Activated CD4-positive, alpha-beta T cell treated with anti-CD3 and anti-CD28 coated beads, Interleukin-10, Interleukin-2, amounts not matched to agents 100 ng/mL and 50 ng/mL, durations not matched to agents 16 hours and 8 hours (primary cell): ENCODE measurements at regions not wholly inside any gene's neighbourhood (a gene's known extent, or its start where the extent isn't known, plus 50 kb on each side); places are given as distances from the start of the nearest gene placed in this dataset.

Experiments used
- DNase-seq: peaks from one replicate; pipeline ENCODE4 v3.0.0-alpha.2; 2020

DNA sequence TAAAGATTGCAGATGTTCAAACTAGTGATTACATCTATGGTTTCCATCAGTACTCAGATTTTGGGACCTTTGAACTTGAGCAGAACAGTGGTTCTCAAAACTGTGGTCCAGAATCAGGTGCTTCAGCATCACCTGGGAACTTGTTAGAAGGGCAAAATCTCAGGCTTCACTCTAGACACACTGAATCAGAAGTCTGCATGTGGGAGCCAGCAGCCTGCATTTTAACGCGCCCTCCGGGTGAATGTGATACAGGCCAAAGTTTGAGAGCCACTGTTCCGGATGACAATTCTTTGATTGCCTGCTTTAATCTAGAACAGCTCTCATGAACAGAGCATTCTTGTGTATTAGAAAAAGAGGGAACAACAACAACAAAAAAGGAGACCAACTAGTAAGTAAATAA is 261.7 kb downstream of the GPD2 start:
- no peak for DNase-seq

DNA sequence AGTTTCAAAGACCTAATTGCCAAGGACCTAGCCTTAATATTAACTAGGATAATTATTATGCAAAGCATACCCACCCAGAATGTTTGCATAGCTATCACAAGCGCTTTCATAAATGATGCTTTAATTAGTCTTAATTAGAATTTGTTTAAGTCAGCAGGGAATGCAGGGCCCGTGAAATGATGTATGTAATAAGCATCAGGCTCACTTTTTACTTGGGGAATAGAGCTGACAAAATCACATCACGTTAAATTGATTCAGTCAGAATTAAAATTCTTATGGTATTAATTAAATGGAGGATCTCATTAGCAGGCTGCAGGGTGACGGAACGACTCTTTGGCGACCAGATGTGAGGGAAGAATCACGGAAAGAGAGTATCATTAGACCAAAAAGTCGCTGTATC is 264.5 kb downstream of the GPD2 start:
- no peak for DNase-seq

DNA sequence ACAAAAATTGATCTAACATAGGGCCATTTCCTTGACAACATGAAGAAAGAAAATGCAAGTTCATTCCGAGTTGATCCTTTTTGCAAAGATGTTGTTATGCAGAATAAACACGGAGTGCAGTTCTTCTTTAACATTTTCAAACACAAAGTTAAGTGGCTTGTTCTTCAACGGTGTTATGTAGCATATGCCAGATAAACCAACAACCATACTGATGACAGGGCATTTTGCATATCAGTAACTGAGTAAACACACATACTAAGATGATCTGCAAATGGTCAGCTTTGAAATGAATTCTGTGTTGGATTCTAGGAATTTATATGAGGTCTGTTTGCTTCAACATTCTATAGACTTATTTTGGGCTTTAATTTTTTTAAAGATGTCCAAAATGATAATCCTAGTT is 266.4 kb downstream of the GPD2 start:
- DNase-seq = no peak

DNA sequence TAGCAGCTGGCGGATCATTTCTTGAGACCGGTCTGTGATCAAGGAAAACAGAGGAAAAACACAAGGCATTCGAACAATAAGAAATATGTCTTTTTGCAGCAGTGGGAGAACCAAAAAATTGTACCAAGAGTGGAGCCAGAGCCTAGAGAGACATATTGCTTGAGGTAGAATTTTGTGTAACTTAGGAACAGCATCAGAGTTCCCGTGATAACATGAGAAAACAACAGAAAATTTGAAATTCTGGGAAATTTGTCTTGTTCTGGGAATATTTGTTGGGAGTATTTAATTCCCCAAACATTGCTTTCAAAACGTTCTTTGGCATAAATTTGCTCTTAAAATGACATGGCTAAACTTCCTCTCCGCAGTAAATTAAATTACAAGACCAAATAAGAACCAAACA is 267.5 kb downstream of the GPD2 start:
- DNase-seq = no peak

- no peak for DNase-seq
Observed at GRCh38 chr2:156704132-156704531, 268.0 kb downstream of the GPD2 start.

DNA sequence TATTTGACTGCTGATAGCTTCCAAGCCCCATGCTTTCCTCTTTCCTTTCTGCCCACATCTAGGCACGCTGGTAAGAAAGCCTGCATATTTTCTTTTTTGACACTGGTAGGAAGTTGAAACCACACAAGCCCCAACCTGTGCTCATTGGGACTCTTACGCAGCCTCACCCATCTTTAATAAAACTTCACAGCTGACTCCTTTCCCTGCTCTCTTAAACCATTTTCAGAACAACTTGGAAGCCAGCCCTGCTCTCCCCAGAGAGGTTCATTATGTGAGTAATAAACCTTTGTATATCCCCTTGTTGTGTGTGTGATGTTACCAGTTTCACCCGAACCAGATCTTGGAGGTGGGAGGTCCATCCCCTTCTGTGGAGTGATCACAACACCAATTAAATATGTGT is 268.4 kb downstream of the GPD2 start:
- no peak for DNase-seq

- no peak for DNase-seq
Observed at GRCh38 chr2:156706576-156706975, 270.4 kb downstream of the GPD2 start.

GRCh38 chr2:156708051-156708450 is 271.9 kb downstream of the GPD2 start:
- DNase-seq = no peak

GRCh38 chr2:156709091-156709490 is 272.9 kb downstream of the GPD2 start:
- no peak for DNase-seq

DNA sequence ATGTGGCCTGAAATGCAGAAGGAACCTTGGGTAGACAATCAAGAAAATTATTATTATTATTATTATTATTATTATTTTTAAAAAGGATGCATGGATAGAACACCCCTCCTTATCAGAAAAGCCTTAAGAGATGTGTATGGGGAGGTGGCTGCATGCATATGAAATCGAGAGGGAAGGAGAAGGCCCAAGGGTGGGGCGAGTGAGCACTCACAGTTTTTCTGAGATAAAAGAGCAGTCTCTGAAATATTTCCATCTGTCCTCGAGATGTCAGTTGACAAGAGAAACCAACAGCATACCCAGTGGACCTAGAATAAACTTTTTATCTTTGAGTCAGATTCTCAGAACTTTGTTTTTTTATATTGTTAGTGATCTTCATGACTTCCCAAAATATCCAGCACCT is 282.9 kb downstream of the GPD2 start:
- DNase-seq = no peak

DNA sequence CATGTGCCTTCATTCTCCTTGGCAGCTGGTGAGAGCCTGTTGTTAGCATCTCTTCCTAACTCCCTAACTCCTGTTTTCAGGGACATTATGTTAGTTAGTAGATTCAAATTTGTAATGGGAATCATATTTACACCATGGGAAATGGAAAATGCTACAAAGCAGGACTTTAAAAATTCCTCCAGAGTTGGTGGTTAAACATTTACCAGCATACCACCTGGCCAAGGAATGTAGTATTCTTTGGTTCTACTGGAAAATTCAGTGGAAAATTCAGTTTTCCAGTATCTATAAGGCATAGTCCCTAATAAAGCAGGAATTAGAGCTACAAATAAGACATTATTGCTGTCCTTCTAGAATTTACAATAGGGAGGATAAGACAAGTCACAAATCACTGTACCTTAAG is 291.7 kb downstream of the GPD2 start:
- no peak for DNase-seq

GRCh38 chr2:156728328-156728727 is 292.1 kb downstream of the GPD2 start:
- DNase-seq = no peak

- DNase-seq = no peak
Observed at GRCh38 chr2:156731506-156731905, 295.3 kb downstream of the GPD2 start.

- DNase-seq = no peak
Observed at GRCh38 chr2:156736950-156737349, 300.8 kb downstream of the GPD2 start.

GRCh38 chr2:156739301-156739700 is 303.1 kb downstream of the GPD2 start:
- no peak for DNase-seq

DNA sequence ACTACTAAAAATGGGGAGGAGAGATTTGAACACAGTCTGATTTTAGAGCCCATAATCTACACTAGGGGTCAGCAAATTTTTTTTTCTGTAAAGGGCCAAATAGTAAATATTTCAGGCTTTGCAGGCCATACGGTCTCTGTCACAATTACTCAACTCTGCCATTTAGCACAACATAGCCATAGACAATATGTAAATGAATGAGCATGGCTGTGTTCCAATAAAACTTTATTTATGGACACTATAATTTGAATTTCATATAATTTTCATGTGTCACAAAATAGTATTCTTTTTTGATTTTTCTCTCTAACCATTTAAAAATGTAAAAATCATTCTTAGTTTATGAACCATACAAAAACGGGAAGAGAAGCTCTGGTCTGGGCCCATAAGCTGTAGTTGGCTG is 309.4 kb downstream of the GPD2 start:
- no peak for DNase-seq

GRCh38 chr2:156748221-156748620 is 312.0 kb downstream of the GPD2 start:
- no peak for DNase-seq

DNA sequence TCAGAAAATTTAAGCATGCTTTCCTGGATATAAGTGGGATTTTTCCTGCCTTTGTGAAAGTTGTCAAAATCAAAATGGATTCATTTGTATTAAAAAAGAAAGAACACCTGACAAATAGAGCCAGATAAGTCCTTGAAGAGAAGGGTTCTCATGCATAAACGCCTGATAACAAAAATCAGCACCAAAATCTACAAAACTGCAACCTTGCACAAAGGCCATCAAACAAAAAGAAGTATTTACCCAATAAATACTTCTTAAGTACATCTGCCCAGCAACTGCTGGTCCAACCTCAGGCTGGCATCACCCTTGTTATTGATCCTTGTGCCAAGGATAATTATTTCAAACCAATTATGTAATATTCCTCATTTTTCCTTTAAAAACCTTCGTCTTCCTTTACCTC is 315.9 kb downstream of the GPD2 start:
- no peak for DNase-seq

- no peak for DNase-seq
Observed at GRCh38 chr2:156753766-156754165, 317.6 kb downstream of the GPD2 start.

GRCh38 chr2:156756516-156756915 is 320.3 kb downstream of the GPD2 start:
- no peak for DNase-seq

DNA sequence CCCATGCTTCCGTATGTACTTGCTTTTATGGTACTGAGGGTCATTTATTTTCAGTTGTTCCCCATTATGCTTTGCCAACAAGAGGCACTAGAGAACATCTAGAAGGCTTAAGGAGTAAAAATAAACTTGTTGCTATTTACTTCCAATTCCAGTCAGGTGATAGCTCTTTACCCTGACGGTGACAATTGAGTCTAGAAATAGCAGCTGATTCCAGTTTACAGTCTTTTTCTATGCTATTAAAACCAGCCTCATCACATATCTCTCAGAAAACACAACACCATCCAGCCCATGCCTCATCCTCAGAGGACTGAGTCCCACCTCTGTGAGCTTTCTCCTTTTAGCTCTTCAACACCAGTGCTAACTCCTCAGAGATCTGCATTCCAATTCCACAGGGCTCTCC is 327.0 kb downstream of the GPD2 start:
- no peak for DNase-seq

DNA sequence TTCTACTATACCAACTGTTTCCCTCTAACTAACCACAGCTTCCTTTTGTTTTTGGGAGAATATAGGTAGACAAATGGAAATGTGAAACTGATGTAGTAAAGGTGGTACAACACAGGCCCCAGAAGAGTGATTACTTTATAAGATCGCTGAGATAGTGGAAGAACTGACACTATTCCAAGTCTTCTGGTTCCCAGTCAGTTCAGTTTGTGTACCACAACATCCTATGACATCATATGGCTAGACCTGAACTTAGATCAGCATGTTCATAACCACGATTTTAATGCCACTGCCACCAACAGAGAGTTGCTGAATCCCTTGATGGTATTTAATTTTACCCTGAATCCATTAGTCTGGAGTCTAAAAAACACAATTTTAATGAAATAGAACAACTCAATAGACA is 328.9 kb downstream of the GPD2 start:
- DNase-seq = no peak

DNA sequence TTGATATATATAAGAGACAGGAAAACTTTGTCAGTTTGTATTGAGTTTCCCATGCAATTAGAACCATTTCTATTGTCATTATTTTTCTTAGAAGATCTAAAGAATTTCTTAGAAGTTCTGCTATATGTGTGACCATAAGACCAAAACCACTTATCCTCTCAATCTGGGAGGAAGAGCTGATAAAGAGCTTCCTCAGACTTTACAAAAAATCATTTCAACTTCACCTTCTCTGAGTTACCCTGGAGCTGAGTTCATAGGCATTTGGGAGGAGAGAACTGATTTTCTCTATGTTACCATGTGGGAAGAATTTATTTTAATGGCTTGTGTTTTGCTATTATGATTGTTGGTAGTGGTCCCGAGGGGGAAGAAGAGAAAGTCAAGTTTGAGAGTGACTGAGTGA is 329.3 kb downstream of the GPD2 start:
- no peak for DNase-seq

GRCh38 chr2:156769802-156770201 is 333.6 kb downstream of the GPD2 start:
- no peak for DNase-seq

DNA sequence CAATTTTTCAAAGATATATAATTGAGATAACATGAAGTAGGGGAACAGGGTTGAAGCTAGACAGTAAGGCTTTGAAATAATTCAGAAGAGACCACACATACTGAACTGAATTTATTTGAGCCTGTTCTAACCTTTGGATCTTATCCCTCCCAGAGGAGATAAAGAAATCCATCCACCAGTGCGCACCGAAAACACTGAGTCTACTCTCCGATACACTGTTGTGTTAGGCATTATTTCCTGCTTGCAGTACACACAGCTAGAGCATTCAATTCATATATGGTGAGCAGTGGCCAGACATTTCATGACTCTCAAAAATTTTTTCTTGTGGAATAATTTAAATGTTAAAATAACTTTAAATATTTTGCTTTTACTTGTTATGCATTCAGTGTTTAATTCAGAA is 342.7 kb downstream of the GPD2 start:
- DNase-seq = no peak

DNA sequence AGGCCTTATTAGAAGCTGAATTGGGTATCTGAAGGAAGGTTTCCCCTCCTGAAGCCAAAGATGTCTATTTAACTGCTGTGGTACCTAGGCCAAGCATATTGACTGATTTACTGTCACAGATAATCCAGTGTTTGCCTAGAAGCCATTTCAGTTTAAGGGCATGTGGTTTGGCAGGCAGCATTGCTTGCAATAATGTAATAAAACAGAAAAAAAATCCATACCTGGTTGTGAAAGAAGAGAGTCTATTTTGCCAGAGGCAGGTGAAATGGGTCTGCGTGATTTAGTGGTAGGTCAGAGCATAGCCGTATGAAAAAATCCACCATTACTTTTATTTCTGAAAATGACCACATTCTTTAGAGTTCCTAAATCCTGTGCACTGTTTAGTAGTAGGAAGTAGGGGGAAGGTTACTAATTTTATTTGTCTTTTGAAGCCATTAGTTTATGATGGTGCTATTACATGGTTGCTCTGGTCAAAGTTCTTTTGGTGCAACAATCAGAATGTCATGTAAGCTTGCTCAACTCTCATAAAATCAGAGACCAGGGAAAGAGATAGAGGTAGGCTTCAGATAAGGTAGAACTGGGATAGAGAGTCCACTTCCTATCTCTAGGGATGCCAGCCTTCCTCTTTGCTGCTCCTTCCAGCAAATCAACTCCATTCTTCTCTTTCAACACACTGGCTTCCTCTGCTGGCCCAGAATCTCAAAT is 343.4 kb downstream of the GPD2 start:
- DNase-seq = no peak
